HG03196 (cell line): ENCODE measurements at regions not wholly inside any gene's neighbourhood (a gene's known extent, or its start where the extent isn't known, plus 50 kb on each side); places are given as distances from the start of the nearest gene placed in this dataset.
"Not testable (repeated sequence)": the region's sequence is repeated elsewhere in the genome, so short reads cannot be mapped to it uniquely, and the experiment has no call there.

ENCODE experiments used
- ATAC-seq: cut with Tn5 transposase; IDR thresholded peaks from one replicate; pipeline ENCODE4 v1.9.1; 2021; ENCODE audit not compliant: unreplicated experiment

- ATAC-seq = no peak
Observed at GRCh38 chr4:94011190-94011589, 182.6 kb downstream of the ATOH1 start.

GRCh38 chr4:94014484-94015136 lies 186.1 kb downstream of the ATOH1 start:
- ATAC-seq = no peak

GRCh38 chr4:94015956-94016355 lies 187.4 kb downstream of the ATOH1 start:
- ATAC-seq = no peak

- ATAC-seq = no peak
Observed at GRCh38 chr4:94032754-94033153, 174.9 kb upstream of the SMARCAD1 start.

- ATAC-seq = no peak
Observed at GRCh38 chr4:94036964-94037363, 170.7 kb upstream of the SMARCAD1 start.

- no peak for ATAC-seq
Observed at GRCh38 chr4:94038195-94038594, 169.5 kb upstream of the SMARCAD1 start.

- no peak for ATAC-seq
Observed at GRCh38 chr4:94039226-94039625, 168.4 kb upstream of the SMARCAD1 start.

GRCh38 chr4:94044471-94044870 lies 163.2 kb upstream of the SMARCAD1 start:
- ATAC-seq = not testable (repeated sequence)

- ATAC-seq = no peak
Observed at GRCh38 chr4:94063084-94063483, 144.6 kb upstream of the SMARCAD1 start.

- ATAC-seq = no peak
Observed at GRCh38 chr4:94068753-94069719, 138.6 kb upstream of the SMARCAD1 start.

- ATAC-seq = no peak
Observed at GRCh38 chr4:94076498-94076897, 131.2 kb upstream of the SMARCAD1 start.

- ATAC-seq = no peak
Observed at GRCh38 chr4:94084155-94084554, 123.5 kb upstream of the SMARCAD1 start.

GRCh38 chr4:94099141-94099540 lies 108.5 kb upstream of the SMARCAD1 start:
- ATAC-seq = not testable (repeated sequence)

- no peak for ATAC-seq
Observed at GRCh38 chr4:94112644-94113043, 95.0 kb upstream of the SMARCAD1 start.

GRCh38 chr4:94115687-94116086 lies 92.0 kb upstream of the SMARCAD1 start:
- no peak for ATAC-seq

GRCh38 chr4:94116842-94117241 lies 90.8 kb upstream of the SMARCAD1 start:
- ATAC-seq = no peak

- no peak for ATAC-seq
Observed at GRCh38 chr4:94126669-94127068, 81.0 kb upstream of the SMARCAD1 start.

GRCh38 chr4:94127707-94128328 lies 79.8 kb upstream of the SMARCAD1 start:
- peak; percentile 58 for ATAC-seq

GRCh38 chr4:94131212-94131611 lies 76.5 kb upstream of the SMARCAD1 start:
- no peak for ATAC-seq

- no peak for ATAC-seq
Observed at GRCh38 chr4:94135701-94136100, 72.0 kb upstream of the SMARCAD1 start.

GRCh38 chr4:94139931-94140612 lies 67.6 kb upstream of the SMARCAD1 start:
- no peak for ATAC-seq
